Activated CD4-positive, alpha-beta T cell treated with anti-CD3 and anti-CD28 coated beads for 36 hours (primary cell): ENCODE measurements at regions not wholly inside any gene's neighbourhood (a gene's known extent, or its start where the extent isn't known, plus 50 kb on each side); places are given as distances from the start of the nearest gene placed in this dataset.

Experiments
- ATAC-seq: fragments of 200-7000 bp; cut with Tn5 transposase; one replicate; pipeline ENCODE4 v1.10.0; 2021; ENCODE audit warnings: mild to moderate bottlenecking, moderate library complexity
- CTCF ChIA-PET: fragments of 350-600 bp; sonication (Branson Sonifier 250); formaldehyde crosslinking; loops from one replicate; lab custom pipeline; 2021; ENCODE audit warnings: antibody characterized with exemption; lab: Charles Lee
- POLR2A ChIA-PET: fragments of 350-600 bp; sonication (Branson Sonifier 250); formaldehyde crosslinking; loops from one replicate; lab custom pipeline; 2021; ENCODE audit warnings: antibody characterized with exemption, inconsistent platforms; lab: Charles Lee
- DNase-seq: peaks from one replicate; pipeline ENCODE4 v3.0.0-alpha.2; 2020
- H3K27ac Mint-ChIP-seq: one replicate; pipeline ENCODE4 v1.8.0; 2021; ENCODE audit warnings: mixed read lengths
- H3K27me3 Mint-ChIP-seq: one replicate; pipeline ENCODE4 v1.8.0; 2021; ENCODE audit warnings: mixed read lengths
- H3K36me3 Mint-ChIP-seq: one replicate; pipeline ENCODE4 v1.8.0; 2021; ENCODE audit warnings: low read depth, mixed read lengths
- H3K4me1 Mint-ChIP-seq: one replicate; pipeline ENCODE4 v1.8.0; 2021; ENCODE audit warnings: mixed read lengths
- H3K4me3 Mint-ChIP-seq: one replicate; pipeline ENCODE4 v1.8.0; 2021; ENCODE audit warnings: mild to moderate bottlenecking, moderate library complexity, mixed read lengths
- H3K9me3 Mint-ChIP-seq: one replicate; pipeline ENCODE4 v1.8.0; 2021; ENCODE audit warnings: low read depth, mixed read lengths
- intact Hi-C, 2 experiments: fragments of 100-400 bp; cut with DNase I in 1 of 2; cut with micrococcal nuclease in 1 of 2; formaldehyde crosslinking; loops; one replicate each; pipeline versions ENCODE4 v1.14.2 to v1.15.1; 2022 to 2024; cut with DNase I, micrococcal nuclease

DNA sequence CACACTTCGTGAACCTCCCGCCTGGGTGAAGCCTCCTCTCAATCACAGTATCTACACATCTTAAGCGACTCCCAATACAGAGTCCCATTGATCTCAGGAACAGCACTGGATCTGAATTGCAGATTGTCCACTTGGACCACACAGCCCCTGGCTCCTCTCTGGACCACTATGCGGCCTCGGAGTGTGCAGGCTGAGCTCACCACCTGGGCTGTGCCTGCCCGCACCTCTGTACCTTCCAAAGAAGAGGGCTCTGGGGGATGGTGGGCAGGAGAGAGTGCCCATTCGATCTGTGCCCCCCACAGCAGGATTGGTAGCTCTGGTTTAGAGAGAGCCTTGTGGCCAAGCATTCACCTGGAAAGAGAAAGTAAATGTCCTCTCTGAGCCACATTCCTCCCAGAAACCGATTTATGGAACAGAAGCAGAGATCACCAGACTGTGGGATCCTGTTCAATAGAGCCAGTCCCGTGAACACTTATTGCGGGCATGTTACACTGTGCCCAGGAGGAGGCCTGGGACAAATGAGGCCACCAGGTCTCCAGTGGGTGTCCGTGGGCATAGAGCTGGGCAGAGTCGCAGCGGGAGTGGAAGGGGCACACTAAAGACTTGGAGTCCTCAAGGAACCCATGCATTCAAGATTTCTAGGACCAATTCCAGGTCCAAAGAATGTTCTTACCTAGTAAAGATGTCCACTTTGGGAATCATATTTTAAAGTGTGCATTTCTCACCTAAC is 141.6 kb upstream of the SOX1 start:
- CTCF ChIA-PET: no interaction called here
- POLR2A ChIA-PET: no interaction called here
- Mint-ChIP-seq H3K27ac (no peak overlapping the region), H3K4me3 (no peak overlapping the region), H3K4me1 (no peaks in the 10 kb centered on the region), H3K9me3 (no peaks in the 10 kb centered on the region), H3K36me3 (no peaks in the 10 kb centered on the region), H3K27me3 (peaks cover 5% of the 10 kb centered on the region)
- intact Hi-C loops: no loop called here
- no peak for DNase-seq
- ATAC-seq: no peak

DNA sequence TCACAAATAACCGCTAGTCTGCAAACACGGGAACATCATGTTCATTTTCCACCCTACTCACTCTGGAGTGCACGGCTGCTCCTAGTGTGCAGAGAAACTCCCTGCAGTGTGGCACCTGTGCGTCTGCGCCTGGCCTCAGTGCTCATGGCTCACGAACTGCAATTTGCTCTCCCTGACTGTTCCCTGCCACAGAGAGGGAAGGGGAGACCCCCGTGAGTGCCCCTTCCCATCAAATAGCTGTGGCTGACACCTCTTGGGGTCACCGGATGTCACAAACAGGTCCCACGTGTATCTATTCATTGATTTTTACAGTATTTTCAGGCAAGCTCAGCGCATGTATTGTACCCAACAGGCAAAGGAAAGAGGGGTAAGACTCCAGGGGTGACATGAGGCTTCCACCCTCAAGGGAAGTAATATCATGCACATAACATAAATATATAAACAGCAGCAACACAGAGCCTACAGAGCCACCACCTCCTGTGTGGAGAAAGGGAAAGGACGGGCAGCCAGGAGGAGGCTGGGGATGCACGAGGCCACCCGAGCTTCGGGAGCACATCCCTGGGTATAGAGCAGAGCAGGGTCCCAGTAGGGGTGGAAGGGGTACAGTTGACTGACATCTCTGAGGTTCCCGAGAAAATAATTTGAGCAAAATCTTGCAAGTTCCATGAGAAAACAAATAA is 140.3 kb upstream of the SOX1 start:
- DNase-seq (no peak), ATAC-seq (no peak)
- CTCF ChIA-PET: no interaction called here
- H3K36me3 Mint-ChIP-seq: no peaks in the 10 kb centered on the region
- no peak overlapping the region for H3K4me3 Mint-ChIP-seq
- H3K9me3 Mint-ChIP-seq: no peaks in the 10 kb centered on the region
- H3K27ac Mint-ChIP-seq: no peak overlapping the region
- H3K4me1 Mint-ChIP-seq: no peaks in the 10 kb centered on the region
- POLR2A ChIA-PET: no interaction called here
- intact Hi-C loops: no loop called here
- peaks cover 5% of the 10 kb centered on the region for H3K27me3 Mint-ChIP-seq

DNA sequence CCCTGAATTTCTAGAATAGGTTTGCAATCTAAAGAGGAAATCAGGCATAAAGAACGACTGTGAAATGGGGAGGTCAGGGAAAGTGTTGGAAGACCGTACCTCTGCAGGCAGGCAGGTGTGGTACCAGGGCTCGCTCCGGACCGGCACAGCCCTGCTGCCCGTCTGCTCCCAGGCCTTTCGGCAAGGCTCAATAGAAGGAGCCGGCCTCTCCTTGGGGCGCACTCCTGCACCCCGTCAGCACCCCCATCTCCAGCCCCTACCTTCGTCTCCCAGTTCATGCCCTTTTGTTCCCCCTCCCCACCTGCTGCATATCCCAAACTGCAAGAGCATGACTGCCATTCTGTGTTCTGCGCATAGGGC is 139.8 kb upstream of the SOX1 start:
- peaks cover 5% of the 10 kb centered on the region for H3K9me3 Mint-ChIP-seq
- CTCF ChIA-PET: no interaction called here
- POLR2A ChIA-PET: no interaction called here
- no peak overlapping the region for H3K4me3 Mint-ChIP-seq
- H3K4me1 Mint-ChIP-seq: no peaks in the 10 kb centered on the region
- peaks cover 5% of the 10 kb centered on the region for H3K27me3 Mint-ChIP-seq
- no peak overlapping the region for H3K27ac Mint-ChIP-seq
- ATAC-seq (no peak), DNase-seq (no peak)
- no peaks in the 10 kb centered on the region for H3K36me3 Mint-ChIP-seq
- intact Hi-C loops: no loop called here

DNA sequence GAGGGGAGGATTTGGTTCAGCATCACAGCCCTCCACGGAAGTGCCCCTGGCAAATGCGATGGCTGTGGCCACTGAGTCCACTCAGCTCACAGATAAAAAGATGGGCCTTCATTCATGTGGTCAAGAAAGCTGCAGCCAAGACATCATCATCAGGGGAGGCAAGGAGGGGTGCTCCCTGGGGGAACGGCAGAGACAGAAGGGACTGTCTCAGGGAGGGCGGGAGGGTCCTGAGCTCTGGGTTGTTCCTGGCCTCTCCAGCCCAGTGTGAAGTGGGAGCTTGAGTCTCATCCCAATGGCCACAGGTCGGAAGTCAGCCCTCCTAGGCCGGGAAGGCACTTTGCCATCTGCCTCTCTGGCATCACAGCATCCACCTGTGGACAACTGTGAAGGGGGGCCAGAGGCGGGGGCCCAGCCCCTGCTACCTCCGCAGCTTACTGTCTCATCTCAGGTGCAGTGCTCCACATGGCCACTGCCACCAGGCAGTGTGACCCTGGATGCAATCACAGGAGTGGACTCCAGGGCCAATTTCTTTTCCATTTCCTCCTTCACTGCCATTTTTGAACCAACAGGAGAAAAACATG is 137.8 kb upstream of the SOX1 start:
- H3K36me3 Mint-ChIP-seq: no peaks in the 10 kb centered on the region
- ChIA-PET POLR2A (no interaction called here), CTCF (no interaction called here)
- H3K9me3 Mint-ChIP-seq: peaks cover 12% of the 10 kb centered on the region
- intact Hi-C loops: no loop called here
- H3K27me3 Mint-ChIP-seq: peaks cover 6% of the 10 kb centered on the region
- no peak overlapping the region for H3K27ac Mint-ChIP-seq
- no peak overlapping the region for H3K4me3 Mint-ChIP-seq
- ATAC-seq (no peak), DNase-seq (no peak)
- H3K4me1 Mint-ChIP-seq: no peaks in the 10 kb centered on the region

DNA sequence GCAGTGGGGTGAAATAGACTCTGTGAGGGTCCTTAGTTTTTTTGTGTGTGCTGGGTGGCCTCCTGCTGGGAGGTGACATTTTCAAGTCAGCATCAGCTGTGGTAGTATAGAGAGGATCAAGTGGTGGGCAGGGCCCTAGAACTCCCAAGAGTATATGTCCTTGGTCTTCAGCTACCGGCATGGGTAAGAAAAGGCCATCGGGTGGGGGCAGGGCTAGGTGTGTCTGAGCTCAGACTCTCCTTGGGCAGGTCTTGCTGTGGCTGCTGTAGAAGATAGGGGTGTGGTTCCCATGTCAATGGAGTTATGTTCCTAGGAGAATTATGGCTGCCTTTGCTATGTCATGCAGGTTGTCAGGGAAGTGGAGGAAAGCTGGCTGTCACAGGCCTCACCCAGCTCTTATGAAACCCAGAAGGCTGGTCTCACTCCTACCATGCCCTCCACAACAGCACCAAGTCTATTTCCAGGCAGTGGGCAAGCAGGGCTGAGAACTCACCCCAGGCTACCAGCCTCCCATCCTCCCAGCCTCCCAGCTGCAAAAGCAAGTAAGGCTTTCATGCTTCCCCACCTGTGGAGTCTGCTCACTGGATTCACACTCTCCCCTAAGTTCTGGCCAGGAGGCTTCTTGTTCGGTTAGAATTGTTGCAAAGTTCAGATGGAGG is 130.6 kb upstream of the SOX1 start:
- ChIA-PET CTCF (no interaction called here), POLR2A (no interaction called here)
- DNase-seq: no peak
- H3K4me1 Mint-ChIP-seq: no peaks in the 10 kb centered on the region
- H3K27ac Mint-ChIP-seq: no peak overlapping the region
- H3K4me3 Mint-ChIP-seq: no peak overlapping the region
- ATAC-seq: no peak
- peaks cover 12% of the 10 kb centered on the region for H3K9me3 Mint-ChIP-seq
- intact Hi-C loops: no loop called here
- peaks cover 17% of the 10 kb centered on the region for H3K27me3 Mint-ChIP-seq
- H3K36me3 Mint-ChIP-seq: no peaks in the 10 kb centered on the region

DNA sequence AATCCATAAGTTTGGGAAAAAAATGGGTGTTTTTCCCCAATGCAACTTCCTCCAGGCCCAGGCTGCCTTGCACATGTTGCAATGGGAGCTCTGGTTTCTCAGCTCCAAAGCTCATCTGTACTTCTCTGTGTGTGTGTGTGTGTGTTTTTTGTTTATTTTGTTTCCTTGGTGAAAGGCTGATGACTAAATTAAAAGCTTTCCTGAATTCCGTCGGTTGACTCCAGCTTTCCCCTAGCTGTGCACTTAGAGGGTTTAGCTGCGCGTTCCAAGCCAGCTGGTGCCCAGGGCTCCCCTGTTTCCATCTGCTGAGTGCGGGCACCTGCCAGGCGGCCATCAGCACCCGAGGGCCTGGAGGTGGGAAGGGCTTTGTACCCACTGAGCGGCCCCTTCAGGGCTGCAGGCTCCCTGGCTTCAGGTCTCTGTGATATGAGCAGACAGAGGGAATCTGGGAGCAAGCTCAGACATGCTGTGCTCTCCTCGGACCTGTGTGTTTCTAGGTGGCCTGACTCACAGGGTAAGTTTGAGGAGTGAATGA is 129.1 kb upstream of the SOX1 start:
- intact Hi-C loops: no loop called here
- no peak for ATAC-seq
- Mint-ChIP-seq H3K36me3 (no peaks in the 10 kb centered on the region), H3K27me3 (peaks cover 23% of the 10 kb centered on the region), H3K4me1 (no peaks in the 10 kb centered on the region), H3K9me3 (peaks cover 6% of the 10 kb centered on the region), H3K4me3 (no peak overlapping the region), H3K27ac (no peak overlapping the region)
- DNase-seq: no peak
- CTCF ChIA-PET: no interaction called here
- POLR2A ChIA-PET: no interaction called here

DNA sequence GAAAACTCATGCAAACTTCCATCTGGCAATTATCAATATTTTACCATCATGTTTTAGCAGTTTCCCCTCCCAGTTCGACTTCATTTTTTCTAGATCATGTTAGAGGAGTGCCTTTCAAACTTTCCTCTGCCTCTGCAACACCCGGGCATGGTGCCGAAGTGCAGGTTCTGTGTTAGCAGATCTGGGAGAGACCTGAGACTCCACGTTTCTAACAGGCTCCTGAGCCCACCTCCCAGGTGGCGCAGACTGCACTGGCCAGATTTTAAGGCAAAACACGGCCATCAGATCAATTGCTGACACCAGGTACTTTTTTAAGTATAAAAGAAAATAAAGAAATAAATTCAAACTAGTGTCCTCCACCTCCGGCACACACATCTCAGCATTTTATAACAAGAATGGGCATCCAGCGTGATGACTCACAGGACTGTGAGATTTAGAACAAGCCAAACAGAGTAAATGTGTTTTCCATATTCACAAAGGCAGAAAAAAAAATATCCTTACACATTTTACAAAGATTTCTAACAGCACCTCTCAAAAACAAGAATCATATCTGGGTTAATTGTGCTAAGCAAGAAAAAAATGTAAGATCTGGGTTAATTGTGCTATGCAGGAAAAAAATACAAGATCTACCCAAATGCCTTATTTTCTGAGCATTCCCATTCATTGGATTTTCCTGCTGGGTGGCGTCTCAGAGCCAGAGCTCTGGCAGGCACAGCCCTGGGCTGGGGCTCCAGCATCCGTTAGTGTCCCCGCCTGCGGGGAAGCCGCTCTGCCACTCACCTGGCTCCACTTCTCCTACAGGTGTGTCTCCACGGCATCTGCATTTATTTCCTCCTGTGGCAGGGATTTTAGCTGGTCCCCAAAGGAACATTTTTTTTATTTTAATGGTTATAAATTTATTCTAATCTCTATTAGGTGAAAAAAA is 127.9 kb upstream of the SOX1 start:
- Mint-ChIP-seq H3K9me3 (no peaks in the 10 kb centered on the region), H3K4me3 (no peak overlapping the region), H3K27me3 (peaks cover 24% of the 10 kb centered on the region), H3K27ac (no peak overlapping the region), H3K36me3 (no peaks in the 10 kb centered on the region), H3K4me1 (no peaks in the 10 kb centered on the region)
- intact Hi-C loops: no loop called here
- ChIA-PET CTCF (no interaction called here), POLR2A (no interaction called here)
- ATAC-seq: no peak
- DNase-seq: no peak

DNA sequence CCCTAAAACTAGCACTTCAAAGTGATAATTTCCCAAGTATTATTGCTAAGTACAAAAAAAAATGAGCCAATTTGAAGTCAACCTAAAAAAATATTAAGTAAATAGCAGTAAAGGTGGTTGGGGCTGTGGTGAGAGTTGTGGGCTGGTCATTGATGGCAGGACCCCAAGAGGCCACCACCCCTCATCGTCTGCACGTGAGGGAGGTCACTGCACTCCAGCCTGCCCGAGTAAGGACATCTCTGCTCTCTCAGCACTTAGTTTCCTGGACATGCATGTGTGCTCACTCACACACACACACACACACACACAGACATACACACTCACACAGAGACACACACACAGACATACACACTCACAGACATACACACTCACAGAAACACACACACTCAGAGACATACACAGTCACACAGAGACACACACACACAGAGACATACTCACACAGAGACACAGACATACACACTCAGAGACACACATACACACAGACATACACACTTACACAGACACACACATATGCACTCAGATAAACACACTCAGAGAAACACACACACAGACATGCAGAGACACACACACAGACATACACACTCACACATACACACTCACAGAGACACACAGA is 127.2 kb upstream of the SOX1 start:
- peaks cover 21% of the 10 kb centered on the region for H3K27me3 Mint-ChIP-seq
- ATAC-seq (no peak), DNase-seq (no peak)
- no peaks in the 10 kb centered on the region for H3K9me3 Mint-ChIP-seq
- H3K36me3 Mint-ChIP-seq: no peaks in the 10 kb centered on the region
- ChIA-PET POLR2A (no interaction called here), CTCF (no interaction called here)
- no peaks in the 10 kb centered on the region for H3K4me1 Mint-ChIP-seq
- no peak overlapping the region for H3K4me3 Mint-ChIP-seq
- no peak overlapping the region for H3K27ac Mint-ChIP-seq
- intact Hi-C loops: no loop called here

DNA sequence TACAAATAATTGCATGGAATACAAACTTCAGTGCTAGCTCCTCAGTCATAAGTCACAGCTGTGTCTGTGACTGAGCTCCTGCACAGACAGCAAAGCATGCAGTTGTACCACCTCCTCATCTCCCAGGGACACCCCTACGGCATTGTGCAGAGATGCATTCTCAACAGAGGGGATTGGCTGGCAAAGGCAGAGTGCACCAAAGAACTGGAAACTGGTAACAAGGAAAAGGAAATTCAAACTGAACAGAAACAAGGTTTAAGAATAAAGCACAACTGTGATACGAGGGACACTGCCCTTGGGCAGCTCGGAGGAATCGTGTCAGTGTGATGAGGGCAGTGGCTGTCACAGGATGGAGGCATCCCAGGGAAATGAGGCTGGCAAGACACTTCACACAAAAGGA is 126.1 kb upstream of the SOX1 start:
- H3K27ac Mint-ChIP-seq: no peak overlapping the region
- no peaks in the 10 kb centered on the region for H3K4me1 Mint-ChIP-seq
- ATAC-seq: no peak
- peaks cover 21% of the 10 kb centered on the region for H3K27me3 Mint-ChIP-seq
- CTCF ChIA-PET: no interaction called here
- H3K9me3 Mint-ChIP-seq: no peaks in the 10 kb centered on the region
- H3K4me3 Mint-ChIP-seq: no peak overlapping the region
- DNase-seq: no peak
- POLR2A ChIA-PET: no interaction called here
- H3K36me3 Mint-ChIP-seq: no peaks in the 10 kb centered on the region
- intact Hi-C loops: no loop called here

DNA sequence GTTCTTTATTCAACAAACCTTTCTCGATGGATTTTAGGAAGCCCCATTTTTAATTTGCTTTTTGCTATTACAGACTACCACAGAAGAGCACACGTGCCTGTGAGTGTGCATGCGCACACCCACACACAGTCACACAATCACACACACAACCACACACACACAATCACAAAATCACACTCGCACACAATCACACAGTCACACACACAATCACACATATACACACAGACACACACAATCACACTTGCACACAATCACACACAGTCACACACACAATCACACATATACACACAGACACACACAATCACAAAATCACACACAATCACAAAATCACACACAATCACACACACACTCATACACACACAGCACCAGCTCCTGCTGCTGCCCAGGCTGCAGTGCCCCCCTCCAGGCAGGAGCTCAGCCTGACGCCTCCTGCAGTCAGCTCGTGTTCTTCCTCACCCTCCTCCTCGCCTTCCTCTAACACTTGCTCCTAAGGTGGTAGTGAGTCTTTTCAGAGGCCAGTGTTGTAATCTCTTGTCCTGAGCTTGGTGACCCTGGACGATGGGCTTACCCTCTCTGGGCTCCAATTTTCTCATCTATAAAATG is 125.0 kb upstream of the SOX1 start:
- ATAC-seq: no peak
- Mint-ChIP-seq H3K27me3 (peaks cover 21% of the 10 kb centered on the region), H3K4me3 (no peak overlapping the region), H3K36me3 (no peaks in the 10 kb centered on the region), H3K9me3 (no peaks in the 10 kb centered on the region), H3K4me1 (no peaks in the 10 kb centered on the region), H3K27ac (no peak overlapping the region)
- DNase-seq: no peak
- intact Hi-C loops: no loop called here
- CTCF ChIA-PET: no interaction called here
- POLR2A ChIA-PET: no interaction called here
